Fibroblast of the aortic adventitia (primary cell): ENCODE measurements at regions not wholly inside any gene's neighbourhood (a gene's known extent, or its start where the extent isn't known, plus 50 kb on each side); places are given as distances from the start of the nearest gene placed in this dataset.

ENCODE experiments used
- DNase-seq: peaks from one replicate; pipeline ENCODE4 v3.0.0-alpha.2; 2010; ENCODE audit warnings: low read depth
- H3K4me3 ChIP-seq: 2 replicates; pipeline ENCODE4 v1.5.1; 2011; ENCODE audit warnings: low read depth, mild to moderate bottlenecking, control low read depth, low read length, moderate library complexity
- TF ChIP-seq, protein P1 (sequence below): IDR thresholded peaks from 2 replicates; pipeline ENCODE4 v1.5.1; 2011; ENCODE audit warnings: mild to moderate bottlenecking, low read length, control low read depth, inconsistent platforms; ENCODE audit not compliant: insufficient read depth

DNA sequence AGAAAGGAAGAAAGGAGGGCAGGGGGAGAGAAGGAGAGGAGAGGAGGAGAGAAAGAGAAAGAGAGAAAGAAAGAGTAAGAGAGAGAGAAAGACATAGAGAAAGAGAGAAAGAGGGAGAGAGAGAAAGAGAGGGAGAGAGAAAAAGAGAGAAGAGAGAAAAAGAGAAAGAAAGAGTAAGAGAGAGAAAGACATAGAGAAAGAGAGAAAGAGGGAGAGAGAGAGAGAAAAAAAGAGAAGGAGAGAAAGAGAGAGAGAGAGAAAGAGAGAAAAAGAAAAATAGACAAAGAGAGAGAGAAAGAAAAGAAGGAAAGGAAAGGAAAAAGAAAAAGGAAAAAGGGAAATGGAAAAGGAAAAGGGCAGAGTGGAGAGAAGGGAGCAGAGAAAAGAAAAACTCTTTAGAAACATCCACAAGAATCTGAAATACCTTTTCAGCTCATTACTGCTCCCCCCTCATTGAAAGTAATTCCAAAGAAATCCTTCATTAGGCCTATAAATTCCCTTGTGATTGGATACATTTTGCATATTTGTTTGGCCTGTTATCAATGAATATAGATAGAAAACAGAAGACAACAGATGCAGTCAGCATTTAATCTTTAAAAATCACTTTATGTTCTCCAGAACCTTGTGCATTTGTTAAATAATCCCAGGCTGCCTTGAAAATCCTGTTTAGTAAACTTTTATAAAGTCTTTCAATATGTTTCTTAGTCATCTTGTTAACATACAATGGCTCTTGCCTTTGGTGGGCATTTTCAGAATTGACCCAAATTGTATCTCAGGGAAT, 411.5 kb downstream of the NFIB start:
- TF ChIP-seq, protein P1, sequence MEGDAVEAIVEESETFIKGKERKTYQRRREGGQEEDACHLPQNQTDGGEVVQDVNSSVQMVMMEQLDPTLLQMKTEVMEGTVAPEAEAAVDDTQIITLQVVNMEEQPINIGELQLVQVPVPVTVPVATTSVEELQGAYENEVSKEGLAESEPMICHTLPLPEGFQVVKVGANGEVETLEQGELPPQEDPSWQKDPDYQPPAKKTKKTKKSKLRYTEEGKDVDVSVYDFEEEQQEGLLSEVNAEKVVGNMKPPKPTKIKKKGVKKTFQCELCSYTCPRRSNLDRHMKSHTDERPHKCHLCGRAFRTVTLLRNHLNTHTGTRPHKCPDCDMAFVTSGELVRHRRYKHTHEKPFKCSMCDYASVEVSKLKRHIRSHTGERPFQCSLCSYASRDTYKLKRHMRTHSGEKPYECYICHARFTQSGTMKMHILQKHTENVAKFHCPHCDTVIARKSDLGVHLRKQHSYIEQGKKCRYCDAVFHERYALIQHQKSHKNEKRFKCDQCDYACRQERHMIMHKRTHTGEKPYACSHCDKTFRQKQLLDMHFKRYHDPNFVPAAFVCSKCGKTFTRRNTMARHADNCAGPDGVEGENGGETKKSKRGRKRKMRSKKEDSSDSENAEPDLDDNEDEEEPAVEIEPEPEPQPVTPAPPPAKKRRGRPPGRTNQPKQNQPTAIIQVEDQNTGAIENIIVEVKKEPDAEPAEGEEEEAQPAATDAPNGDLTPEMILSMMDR, result no peak
- no peak overlapping the region for H3K4me3 ChIP-seq
- no peak for DNase-seq

DNA sequence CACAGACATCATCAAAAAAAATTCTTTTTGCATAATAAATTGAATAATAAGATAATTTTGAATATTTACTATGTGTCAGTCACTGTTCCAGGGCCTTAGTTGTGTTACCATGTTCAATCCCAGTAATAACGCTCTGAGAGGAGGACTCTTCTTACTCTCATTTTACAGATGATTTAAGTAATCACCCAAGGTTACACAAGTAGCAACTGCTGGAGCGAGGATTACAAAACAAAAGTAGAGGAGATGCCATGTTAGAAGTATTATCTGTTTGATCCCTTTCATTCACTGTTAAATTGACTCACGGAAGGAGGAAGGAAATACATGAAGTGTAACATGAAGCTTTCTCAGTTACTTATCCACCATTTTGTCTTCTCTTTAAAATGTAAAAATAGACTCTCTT, 412.8 kb downstream of the NFIB start:
- no peak overlapping the region for H3K4me3 ChIP-seq
- TF ChIP-seq, protein P1, result no peak
- DNase-seq, result no peak

DNA sequence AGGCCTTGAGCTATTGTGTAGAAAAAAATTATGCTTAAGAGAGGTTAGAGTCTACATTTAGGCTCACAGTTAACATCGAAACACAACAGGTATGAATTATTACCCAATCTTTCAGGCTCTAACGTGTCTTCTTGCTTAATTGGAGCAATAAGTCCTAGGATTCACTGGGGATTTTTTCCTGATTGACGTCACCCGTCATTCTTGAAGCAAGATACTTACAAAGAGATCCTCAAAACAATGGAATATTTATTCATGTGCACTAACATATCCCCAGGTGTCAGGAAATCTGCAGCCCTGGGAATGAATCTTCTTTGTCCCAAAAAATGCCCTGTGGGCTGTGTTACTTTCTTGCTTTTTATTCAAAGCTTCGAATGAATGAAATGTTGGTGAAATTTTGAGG, 413.5 kb downstream of the NFIB start:
- no peak for DNase-seq
- TF ChIP-seq, protein P1, result no peak

DNA sequence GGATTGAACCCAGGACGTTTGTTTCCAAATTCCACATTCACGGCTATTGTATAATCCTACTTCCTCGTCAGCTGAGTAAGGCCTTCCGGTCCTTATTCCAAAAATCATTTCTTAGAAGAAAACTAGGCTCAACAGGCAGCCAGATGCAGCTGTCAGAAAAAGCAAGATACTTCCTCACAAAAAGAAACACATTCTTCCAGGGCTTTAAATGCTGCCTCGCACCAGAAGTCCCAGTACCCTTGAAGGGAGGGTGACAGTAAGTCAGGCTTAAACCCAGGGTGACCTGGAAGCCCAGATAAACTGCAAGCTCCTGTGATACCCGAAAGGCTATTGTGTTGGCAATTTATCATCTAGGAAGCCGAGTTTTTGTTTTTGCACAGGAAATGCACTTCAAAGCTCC, 414.0 kb downstream of the NFIB start:
- H3K4me3 ChIP-seq, result no peak overlapping the region
- DNase-seq, result no peak
- TF ChIP-seq, protein P1, result no peak

More for the DNA sequence above, 413.5 kb downstream of the NFIB start:
- no peak overlapping the region for H3K4me3 ChIP-seq

DNA sequence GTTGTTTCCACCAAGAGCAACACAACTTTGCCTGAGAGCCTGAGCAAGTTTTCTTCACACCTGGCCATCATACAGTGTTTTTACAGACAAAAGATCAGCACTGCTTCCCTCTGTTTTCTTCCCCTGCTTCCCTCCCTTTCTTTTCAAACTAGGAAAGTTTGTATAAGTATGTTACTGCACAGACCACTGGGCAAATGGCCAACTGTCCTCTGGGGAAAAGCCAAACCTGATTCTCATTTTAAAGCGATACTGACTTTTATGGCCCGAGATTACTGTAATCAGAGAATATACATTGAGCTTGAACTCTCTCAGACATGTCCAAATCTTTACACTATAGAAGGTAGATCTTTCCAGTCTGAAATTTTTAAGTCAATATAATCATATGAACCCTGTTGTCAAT, 415.0 kb downstream of the NFIB start:
- DNase-seq, result no peak
- TF ChIP-seq, protein P1, result no peak
- H3K4me3 ChIP-seq, result no peak overlapping the region

DNA sequence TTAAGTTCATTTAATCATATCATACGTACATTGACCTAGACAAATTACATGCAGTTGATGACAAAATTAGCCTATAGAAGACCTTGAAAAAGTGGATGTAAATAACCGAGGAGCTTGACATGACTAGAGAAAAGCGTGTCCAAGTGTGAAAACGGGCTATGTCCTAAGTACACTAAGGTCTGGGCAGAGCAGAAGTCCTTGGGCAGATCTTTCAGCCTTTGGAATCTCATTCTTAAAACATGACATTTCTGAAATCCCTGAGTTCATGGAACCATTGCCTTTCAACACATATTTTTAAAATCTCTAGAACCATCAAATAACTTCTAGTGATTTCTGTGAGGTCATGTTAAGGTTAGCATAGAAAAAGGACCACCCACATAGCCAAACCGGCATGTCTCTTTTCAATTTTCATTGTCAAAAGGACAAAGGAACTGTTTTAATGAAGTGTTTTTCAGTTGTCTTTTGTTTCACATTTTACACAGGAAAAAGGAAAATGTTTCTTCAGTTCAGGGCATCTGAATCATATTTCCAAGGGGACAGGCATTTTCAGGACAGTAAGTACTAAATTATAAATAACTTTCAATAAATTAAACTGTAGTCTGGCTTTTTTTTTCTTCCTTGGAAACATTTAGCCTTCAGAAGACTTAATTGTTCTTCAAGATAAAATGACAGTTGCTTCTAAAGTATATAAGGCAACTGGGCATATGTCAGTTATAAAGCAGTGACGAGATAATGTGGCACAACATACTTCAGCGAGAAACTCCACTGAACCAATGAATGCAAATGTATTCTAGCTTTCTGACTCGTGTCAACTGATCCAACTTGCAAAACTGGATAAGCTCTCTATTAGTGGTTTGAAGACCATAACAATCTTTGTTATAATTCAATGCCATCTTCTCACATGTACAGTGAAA, 416.8 kb downstream of the NFIB start:
- TF ChIP-seq, protein P1, result no peak
- DNase-seq, result no peak

More for the DNA sequence above, 416.8 kb downstream of the NFIB start:
- H3K4me3 ChIP-seq, result no peak overlapping the region
